ENCODE measurements at regions not wholly inside any gene's neighbourhood (a gene's known extent, or its start where the extent isn't known, plus 50 kb on each side); places are given as distances from the start of the nearest gene placed in this dataset.
A peak's percentile ranks its signal among the peaks of the same experiment; 100 is the strongest.

GRCh38 chr21:31408301-31409088, 64.4 kb upstream of the TIAM1 start:
- no peak for DNase-seq
- intact Hi-C loops (cut with DNase I), result no loop called here
- Histone ChIP-seq H3K4me1 (ENCODE audit: control insufficient read depth, insufficient read depth, low read length) (no peaks in the 10 kb centered on the region), H3K27me3 (ENCODE audit: control insufficient read depth, insufficient read depth) (no peaks in the 10 kb centered on the region), H3K9me3 (ENCODE audit: control insufficient read depth, low read length) (no peaks in the 10 kb centered on the region), H3K4me3 (ENCODE audit: low read length) (no peak overlapping the region), H3K27ac (ENCODE audit: low read length) (peak overlapping the region; percentile 40)
- ATAC-seq, result peak; percentile 41 to 58
- 65% methylated on average over 10 of the region's 10 CpGs for WGBS

GRCh38 chr21:31406510-31406909, 62.4 kb upstream of the TIAM1 start:
- DNase-seq (no peak), ATAC-seq (no peak)
- intact Hi-C loops (cut with DNase I), result no loop called here
- WGBS, result 69% methylated on average over 2 of the region's 2 CpGs
- Histone ChIP-seq H3K4me3 (ENCODE audit: low read length) (no peak overlapping the region), H3K27ac (ENCODE audit: low read length) (no peak overlapping the region), H3K9me3 (ENCODE audit: control insufficient read depth, low read length) (no peaks in the 10 kb centered on the region), H3K4me1 (ENCODE audit: control insufficient read depth, insufficient read depth, low read length) (no peaks in the 10 kb centered on the region), H3K27me3 (ENCODE audit: control insufficient read depth, insufficient read depth) (no peaks in the 10 kb centered on the region)

GRCh38 chr21:31405604-31406003, 61.5 kb upstream of the TIAM1 start:
- Histone ChIP-seq H3K4me1 (ENCODE audit: control insufficient read depth, insufficient read depth, low read length) (no peaks in the 10 kb centered on the region), H3K27ac (ENCODE audit: low read length) (no peak overlapping the region), H3K4me3 (ENCODE audit: low read length) (no peak overlapping the region), H3K9me3 (ENCODE audit: control insufficient read depth, low read length) (no peaks in the 10 kb centered on the region), H3K27me3 (ENCODE audit: control insufficient read depth, insufficient read depth) (no peaks in the 10 kb centered on the region)
- 68% methylated on average over 3 of the region's 3 CpGs for WGBS
- ATAC-seq, result no peak
- intact Hi-C loops (cut with DNase I), result no loop called here
- DNase-seq, result no peak

- no peak overlapping the region for H3K27ac ChIP-seq (ENCODE audit: low read length)
- 55% methylated on average over 6 of the region's 6 CpGs for WGBS
- intact Hi-C loops (cut with DNase I), result no loop called here
These were observed 59.7 kb upstream of the TIAM1 start for GRCh38 chr21:31403596-31404333.

GRCh38 chr21:31399591-31399990, 55.5 kb upstream of the TIAM1 start:
- Histone ChIP-seq H3K9me3 (ENCODE audit: control insufficient read depth, low read length) (no peaks in the 10 kb centered on the region), H3K27me3 (ENCODE audit: control insufficient read depth, insufficient read depth) (no peaks in the 10 kb centered on the region), H3K27ac (ENCODE audit: low read length) (no peak overlapping the region), H3K4me1 (ENCODE audit: control insufficient read depth, insufficient read depth, low read length) (no peaks in the 10 kb centered on the region), H3K4me3 (ENCODE audit: low read length) (no peak overlapping the region)
- no peak for ATAC-seq
- no peak for DNase-seq
- WGBS, result 94% methylated on average over 2 of the region's 2 CpGs
- intact Hi-C loops (cut with DNase I), result no loop called here

More at GRCh38 chr21:31403596-31404333, 59.7 kb upstream of the TIAM1 start:
- no peaks in the 10 kb centered on the region for H3K27me3 ChIP-seq (ENCODE audit: control insufficient read depth, insufficient read depth)
- no peak overlapping the region for H3K4me3 ChIP-seq (ENCODE audit: low read length)
- H3K4me1 ChIP-seq (ENCODE audit: control insufficient read depth, insufficient read depth, low read length), result no peaks in the 10 kb centered on the region
- H3K9me3 ChIP-seq (ENCODE audit: control insufficient read depth, low read length), result no peaks in the 10 kb centered on the region
- ATAC-seq (no peak), DNase-seq (no peak)

- Histone ChIP-seq H3K4me3 (ENCODE audit: low read length) (no peak overlapping the region), H3K27me3 (ENCODE audit: control insufficient read depth, insufficient read depth) (no peaks in the 10 kb centered on the region), H3K4me1 (ENCODE audit: control insufficient read depth, insufficient read depth, low read length) (no peaks in the 10 kb centered on the region), H3K27ac (ENCODE audit: low read length) (no peak overlapping the region), H3K9me3 (ENCODE audit: control insufficient read depth, low read length) (no peaks in the 10 kb centered on the region)
- 48% methylated on average over 5 of the region's 5 CpGs for WGBS
- ATAC-seq (no peak), DNase-seq (no peak)
- intact Hi-C loops (cut with DNase I), result no loop called here
These were observed 54.5 kb upstream of the TIAM1 start for GRCh38 chr21:31398574-31398973.

GRCh38 chr21:31397939-31398338, 53.9 kb upstream of the TIAM1 start:
- no peak overlapping the region for H3K27ac ChIP-seq (ENCODE audit: low read length)
- DNase-seq, result no peak
- intact Hi-C loops (cut with DNase I), result no loop called here
- no peak overlapping the region for H3K4me3 ChIP-seq (ENCODE audit: low read length)
- H3K27me3 ChIP-seq (ENCODE audit: control insufficient read depth, insufficient read depth), result no peaks in the 10 kb centered on the region
- no peaks in the 10 kb centered on the region for H3K4me1 ChIP-seq (ENCODE audit: control insufficient read depth, insufficient read depth, low read length)
- 57% methylated on average over 1 of the region's 1 CpG for WGBS
- peak in 1 of 2 donors; percentile 16 for ATAC-seq
- H3K9me3 ChIP-seq (ENCODE audit: control insufficient read depth, low read length), result no peaks in the 10 kb centered on the region

GRCh38 chr21:31397515-31397926, 53.5 kb upstream of the TIAM1 start:
- intact Hi-C loops (cut with DNase I), result no loop called here
- Histone ChIP-seq H3K27me3 (ENCODE audit: control insufficient read depth, insufficient read depth) (no peaks in the 10 kb centered on the region), H3K27ac (ENCODE audit: low read length) (no peak overlapping the region), H3K4me1 (ENCODE audit: control insufficient read depth, insufficient read depth, low read length) (no peaks in the 10 kb centered on the region), H3K9me3 (ENCODE audit: control insufficient read depth, low read length) (no peaks in the 10 kb centered on the region), H3K4me3 (ENCODE audit: low read length) (no peak overlapping the region)
- no peak for ATAC-seq
- DNase-seq, result no peak
- WGBS, result 20% methylated on average over 5 of the region's 5 CpGs

- intact Hi-C loops (cut with DNase I), result no loop called here
- 83% methylated on average over 5 of the region's 5 CpGs for WGBS
- no peak overlapping the region for H3K4me3 ChIP-seq (ENCODE audit: low read length)
- no peaks in the 10 kb centered on the region for H3K9me3 ChIP-seq (ENCODE audit: control insufficient read depth, low read length)
- no peak for DNase-seq
- H3K27ac ChIP-seq (ENCODE audit: low read length), result no peak overlapping the region
- H3K4me1 ChIP-seq (ENCODE audit: control insufficient read depth, insufficient read depth, low read length), result no peaks in the 10 kb centered on the region
- no peaks in the 10 kb centered on the region for H3K27me3 ChIP-seq (ENCODE audit: control insufficient read depth, insufficient read depth)
- ATAC-seq, result no peak
These were observed 53.0 kb upstream of the TIAM1 start for GRCh38 chr21:31397030-31397429.

- 98% methylated on average over 4 of the region's 4 CpGs for WGBS
- no peak for ATAC-seq
- no peaks in the 10 kb centered on the region for H3K9me3 ChIP-seq (ENCODE audit: control insufficient read depth, low read length)
- intact Hi-C loops (cut with DNase I), result no loop called here
- DNase-seq, result no peak
- no peak overlapping the region for H3K4me3 ChIP-seq (ENCODE audit: low read length)
- no peak overlapping the region for H3K27ac ChIP-seq (ENCODE audit: low read length)
- no peaks in the 10 kb centered on the region for H3K27me3 ChIP-seq (ENCODE audit: control insufficient read depth, insufficient read depth)
- H3K4me1 ChIP-seq (ENCODE audit: control insufficient read depth, insufficient read depth, low read length), result no peaks in the 10 kb centered on the region
These were observed 52.3 kb upstream of the TIAM1 start for GRCh38 chr21:31396399-31396798.

GRCh38 chr21:31395791-31396190, 51.7 kb upstream of the TIAM1 start:
- ATAC-seq (no peak), DNase-seq (no peak)
- Histone ChIP-seq H3K9me3 (ENCODE audit: control insufficient read depth, low read length) (no peaks in the 10 kb centered on the region), H3K27ac (ENCODE audit: low read length) (no peak overlapping the region), H3K4me1 (ENCODE audit: control insufficient read depth, insufficient read depth, low read length) (no peaks in the 10 kb centered on the region), H3K4me3 (ENCODE audit: low read length) (no peak overlapping the region), H3K27me3 (ENCODE audit: control insufficient read depth, insufficient read depth) (no peaks in the 10 kb centered on the region)
- 90% methylated on average over 2 of the region's 2 CpGs for WGBS
- intact Hi-C loops (cut with DNase I), result no loop called here

Measured in right cardiac atrium (tissue), 5 donors.